Body of pancreas (tissue), 4 donors: ENCODE measurements at regions not wholly inside any gene's neighbourhood (a gene's known extent, or its start where the extent isn't known, plus 50 kb on each side); places are given as distances from the start of the nearest gene placed in this dataset.

Experiments used
- ATAC-seq: fragments of 150-250 bp; one replicate; pipeline ENCODE4 v1.9.1; 2016
- DNase-seq, 4 donors: peaks; one replicate each; pipeline ENCODE4 v3.0.0-alpha.2; 2019
- H3K27ac ChIP-seq, 4 donors: fragments of 200-600 bp; sonication (generic); 1 replicate in 3 of 4; 2 replicates in 1 of 4; pipeline versions ENCODE4 v1.5.1 to v1.6.1; 2016 to 2019; ENCODE audit warnings: mild to moderate bottlenecking in 1 of 4, mixed read lengths in 1 of 4, moderate library complexity in 1 of 4
- H3K27me3 ChIP-seq, 2 donors: fragments of 200-600 bp; sonication (generic); one replicate each; pipeline ENCODE4 v1.6.0; 2016; ENCODE audit warnings: mild to moderate bottlenecking in 1 of 2
- H3K36me3 ChIP-seq, 2 donors: fragments of 200-600 bp; sonication (generic); replicated peaks in 1 of 2; 2 replicates each; pipeline ENCODE4 v1.5.1; 2016; ENCODE audit warnings: low read depth in 2 of 2; ENCODE audit not compliant: insufficient read depth in 1 of 2
- H3K4me1 ChIP-seq: fragments of 200-600 bp; sonication (generic); one replicate; pipeline ENCODE4 v1.6.0; 2016
- H3K4me3 ChIP-seq, 2 donors: fragments of 200-600 bp; sonication (generic); 1 replicate in 1 of 2; 2 replicates in 1 of 2; pipeline ENCODE4 v1.5.1; 2016 to 2019
- H3K9me3 ChIP-seq, 3 donors: fragments of 200-600 bp; sonication (generic); 1 replicate in 2 of 3; 2 replicates in 1 of 3; pipeline ENCODE4 v1.5.1; 2016
- POLR2A ChIP-seq, 3 donors: fragments of 450-650 bp; IDR thresholded peaks; one replicate each; pipeline ENCODE4 v1.6.1; 2016; ENCODE audit warnings: antibody characterized with exemption in 3 of 3, mild to moderate bottlenecking in 2 of 3
- WGBS, 2 donors: methylation state at CpG; one replicate each; pipeline ENCODE4 v1.1.5; 2017; 5-methylcytosine and 5-hydroxymethylcytosine counted together
- intact Hi-C: fragments of 100-400 bp; cut with DNase I; formaldehyde crosslinking; loops from one replicate; pipeline ENCODE4 v1.15.1; 2023
- TF ChIP-seq, protein P1 (sequence below), 7 experiments: fragments of 450-650 bp in 4 of 7; fragments of 200-600 bp in 3 of 7; sonication (generic) in 3 of 7; IDR thresholded peaks; one replicate each; pipeline ENCODE4 v1.5.1; 2016 to 2019; ENCODE audit warnings: antibody characterized with exemption in 7 of 7

DNA sequence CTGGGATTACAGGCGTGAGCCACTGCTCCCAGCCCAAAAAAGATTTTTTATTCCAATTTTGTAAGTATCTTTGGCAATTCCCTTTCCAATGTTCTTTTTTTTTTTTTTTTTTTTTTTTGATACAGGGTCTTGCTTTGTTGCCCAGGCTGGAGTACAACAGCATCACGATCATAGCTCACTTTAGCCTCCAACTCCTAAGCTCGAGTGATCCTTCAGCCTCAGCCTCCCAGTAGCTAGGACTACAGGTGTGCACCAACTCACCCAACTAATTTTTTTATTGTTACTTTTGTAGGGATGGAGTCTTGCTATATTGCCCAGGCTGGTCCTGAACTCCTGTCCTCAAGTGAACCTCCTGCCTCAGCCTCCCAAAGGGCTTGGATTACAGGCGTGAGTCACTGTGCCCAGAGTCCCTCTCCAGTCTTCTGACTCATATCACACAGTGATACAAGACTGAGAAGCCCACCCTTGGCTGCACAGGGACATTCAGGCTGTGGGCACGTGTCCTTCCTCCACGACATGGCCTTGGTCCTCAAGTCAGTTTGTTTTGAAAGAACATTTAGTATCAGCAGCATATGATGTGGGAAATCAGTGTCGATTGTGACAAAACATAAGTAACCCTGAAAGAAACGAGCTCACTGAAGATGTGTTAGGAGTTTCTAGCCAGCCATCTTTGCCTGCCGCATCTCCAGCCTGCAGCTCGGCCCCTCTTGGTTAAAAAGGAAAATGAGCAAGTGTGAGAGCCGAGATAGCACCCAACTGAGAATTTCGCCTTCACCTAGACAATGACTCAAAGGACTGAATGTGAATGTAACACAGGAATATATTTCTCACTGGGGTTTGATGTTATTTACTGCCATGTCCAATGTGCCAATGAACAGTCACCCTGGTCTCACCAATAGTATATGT, 175.5 kb downstream of the MN1 start:
- ATAC-seq, result no peak
- H3K36me3 ChIP-seq, result no peaks in the 10 kb centered on the region
- no peaks in the 10 kb centered on the region for H3K9me3 ChIP-seq
- no peak overlapping the region for H3K4me3 ChIP-seq
- no peak for TF ChIP-seq POLR2A (IDR thresholded peaks at IDR 0.05)
- TF ChIP-seq, protein P1, sequence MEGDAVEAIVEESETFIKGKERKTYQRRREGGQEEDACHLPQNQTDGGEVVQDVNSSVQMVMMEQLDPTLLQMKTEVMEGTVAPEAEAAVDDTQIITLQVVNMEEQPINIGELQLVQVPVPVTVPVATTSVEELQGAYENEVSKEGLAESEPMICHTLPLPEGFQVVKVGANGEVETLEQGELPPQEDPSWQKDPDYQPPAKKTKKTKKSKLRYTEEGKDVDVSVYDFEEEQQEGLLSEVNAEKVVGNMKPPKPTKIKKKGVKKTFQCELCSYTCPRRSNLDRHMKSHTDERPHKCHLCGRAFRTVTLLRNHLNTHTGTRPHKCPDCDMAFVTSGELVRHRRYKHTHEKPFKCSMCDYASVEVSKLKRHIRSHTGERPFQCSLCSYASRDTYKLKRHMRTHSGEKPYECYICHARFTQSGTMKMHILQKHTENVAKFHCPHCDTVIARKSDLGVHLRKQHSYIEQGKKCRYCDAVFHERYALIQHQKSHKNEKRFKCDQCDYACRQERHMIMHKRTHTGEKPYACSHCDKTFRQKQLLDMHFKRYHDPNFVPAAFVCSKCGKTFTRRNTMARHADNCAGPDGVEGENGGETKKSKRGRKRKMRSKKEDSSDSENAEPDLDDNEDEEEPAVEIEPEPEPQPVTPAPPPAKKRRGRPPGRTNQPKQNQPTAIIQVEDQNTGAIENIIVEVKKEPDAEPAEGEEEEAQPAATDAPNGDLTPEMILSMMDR (IDR thresholded peaks at IDR 0.05), result no peak
- no peaks in the 10 kb centered on the region for H3K27me3 ChIP-seq
- H3K4me1 ChIP-seq, result no peaks in the 10 kb centered on the region
- DNase-seq, result no peak
- H3K27ac ChIP-seq, result no peak overlapping the region
- WGBS, 2 donors, result 79 to 82% methylated on average over 12 of the region's 12 CpGs
- intact Hi-C loops, result no loop called here

DNA sequence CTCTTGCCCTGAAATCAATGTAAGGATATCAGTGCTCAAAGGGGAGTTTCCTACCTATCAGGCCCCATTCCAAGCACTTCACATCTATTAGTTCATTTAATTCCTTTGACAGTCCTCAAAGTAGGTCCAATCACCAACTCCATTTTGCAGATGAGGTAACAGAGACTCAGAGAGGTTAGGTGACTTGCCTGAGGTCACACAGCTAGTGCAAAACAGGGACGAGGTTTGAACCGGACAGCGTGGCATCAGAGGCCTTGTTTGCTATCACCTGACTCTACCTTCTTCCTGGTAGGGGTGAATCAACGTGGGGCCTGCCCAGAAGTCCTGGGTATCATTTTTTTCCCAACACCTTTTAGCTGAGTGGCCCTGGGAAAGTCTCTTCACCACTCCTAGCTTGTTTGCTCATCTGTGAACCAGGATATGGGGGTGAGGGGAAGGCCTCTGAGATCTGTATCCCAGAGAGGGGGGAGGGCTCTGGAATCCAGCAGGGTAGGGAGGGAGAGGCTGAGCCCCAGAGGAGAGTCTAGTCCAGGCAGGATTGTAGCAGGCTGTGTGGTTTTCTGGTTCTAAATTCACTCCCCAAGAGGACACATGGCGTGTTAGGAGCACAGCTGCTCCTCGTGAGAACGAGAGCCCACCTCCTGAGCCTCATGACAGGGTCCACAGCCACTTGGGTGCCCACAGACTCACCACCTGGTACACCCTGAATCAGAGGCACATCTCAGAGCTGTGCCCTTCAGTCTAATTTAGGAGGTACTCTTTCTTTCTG, 174.7 kb downstream of the MN1 start:
- no peak overlapping the region for H3K27ac ChIP-seq
- DNase-seq (no peak), ATAC-seq (no peak)
- no peaks in the 10 kb centered on the region for H3K36me3 ChIP-seq
- no peaks in the 10 kb centered on the region for H3K4me1 ChIP-seq
- WGBS, 2 donors, result 82 to 87% methylated on average over 5 to 7 of the region's 7 CpGs
- intact Hi-C loops, result no loop called here
- no peaks in the 10 kb centered on the region for H3K9me3 ChIP-seq
- TF ChIP-seq, protein P1 (IDR thresholded peaks at IDR 0.05), result no peak
- no peak for TF ChIP-seq POLR2A (IDR thresholded peaks at IDR 0.05)
- H3K27me3 ChIP-seq, result no peaks in the 10 kb centered on the region
- no peak overlapping the region for H3K4me3 ChIP-seq

DNA sequence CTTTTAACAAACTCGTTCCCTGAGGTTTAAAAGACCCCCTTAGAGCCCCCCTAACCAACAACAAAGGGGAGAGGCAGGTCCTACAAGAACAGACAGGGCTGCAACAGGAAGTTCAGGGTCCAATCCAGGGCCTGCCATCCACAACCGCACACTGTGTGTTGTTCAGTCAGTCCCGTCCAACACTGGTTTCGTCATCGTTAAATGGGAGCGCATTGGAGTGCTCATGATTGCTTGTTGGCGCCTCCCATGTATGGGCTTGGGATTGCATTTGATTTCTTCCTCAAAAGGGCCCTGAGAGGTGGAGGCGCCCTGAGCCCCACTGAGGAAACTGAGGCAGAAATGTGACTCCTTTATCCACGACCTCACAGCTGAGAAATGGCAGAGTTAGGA, 174.1 kb downstream of the MN1 start:
- ATAC-seq (no peak), DNase-seq (no peak)
- 88 to 91% methylated on average over 9 of the region's 9 CpGs for WGBS, 2 donors
- Histone ChIP-seq H3K27me3 (no peaks in the 10 kb centered on the region), H3K4me1 (no peaks in the 10 kb centered on the region), H3K27ac (no peak overlapping the region), H3K4me3 (no peak overlapping the region), H3K9me3 (no peaks in the 10 kb centered on the region), H3K36me3 (no peaks in the 10 kb centered on the region)
- TF ChIP-seq POLR2A (IDR thresholded peaks at IDR 0.05), result no peak
- TF ChIP-seq, protein P1 (IDR thresholded peaks at IDR 0.05), result no peak
- intact Hi-C loops, result no loop called here

DNA sequence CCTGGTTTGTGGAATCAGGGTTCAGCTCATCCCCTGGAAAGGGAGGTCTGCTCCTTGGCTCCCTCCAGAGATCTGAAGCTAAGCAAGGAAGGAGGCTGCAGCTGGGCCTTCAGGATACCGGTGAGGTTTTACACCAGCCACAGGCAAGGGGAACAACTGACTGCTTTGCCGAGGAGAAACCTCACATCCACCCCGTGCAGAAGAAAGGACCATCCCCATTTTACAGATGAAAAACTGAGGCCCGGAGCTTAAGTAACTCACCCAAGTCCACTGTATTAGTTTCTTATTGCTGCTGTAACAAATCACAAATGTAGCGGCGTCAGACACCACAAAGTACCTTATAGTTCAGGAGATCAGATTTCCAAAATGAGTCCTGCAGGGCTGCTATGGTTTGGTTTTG, 173.7 kb downstream of the MN1 start:
- Histone ChIP-seq H3K27ac (no peak overlapping the region), H3K4me1 (peaks cover 4% of the 10 kb centered on the region), H3K9me3 (no peaks in the 10 kb centered on the region), H3K36me3 (no peaks in the 10 kb centered on the region), H3K4me3 (no peak overlapping the region), H3K27me3 (no peaks in the 10 kb centered on the region)
- intact Hi-C loops, result no loop called here
- no peak for DNase-seq
- TF ChIP-seq POLR2A (IDR thresholded peaks at IDR 0.05), result no peak
- TF ChIP-seq, protein P1 (IDR thresholded peaks at IDR 0.05), result no peak
- 71 to 78% methylated on average over 5 to 6 of the region's 6 CpGs for WGBS, 2 donors
- no peak for ATAC-seq
